K562 (cell line): ENCODE measurements at regions not wholly inside any gene's neighbourhood (a gene's known extent, or its start where the extent isn't known, plus 50 kb on each side); places are given as distances from the start of the nearest gene placed in this dataset.

Experiments
- ATAC-seq: fragments of 200-7000 bp; cut with Tn5 transposase; 3 replicates; pipeline ENCODE4 v1.9.1; 2020; ENCODE audit warnings: moderate library complexity
- BruUV-seq: library from RNA; stranded (reverse); fragments of 400-500 nt; replicated peaks from 2 replicates; lab custom pipeline; 2021; lab: Mats Ljungman, UMichigan
- CTCF ChIA-PET: fragments of 300-600 bp; formaldehyde crosslinking; extraction: SDS; loops from one replicate; lab custom pipeline; 2021; ENCODE audit warnings: low intra/inter-chr PET ratio; lab: Yijun Ruan, JAX
- POLR2A ChIA-PET: fragments of 300-600, 350-650 bp; sonication (Branson Sonifier 250); formaldehyde crosslinking; extraction: SDS; loops from one replicate; lab custom pipeline; 2021; ENCODE audit warnings: antibody characterized with exemption, inconsistent platforms; lab: Yijun Ruan, JAX
- DNase-seq, 4 experiments: peaks; one replicate each; pipeline versions ENCODE4 v3.0.0 to v3.0.0-alpha.2; 2011 to 2018; ENCODE audit warnings: low spot score in 3 of 4, mixed read lengths in 3 of 4; ENCODE audit errors: extremely low read depth in 1 of 4
- FAIRE-seq: peaks from 2 replicates; lab custom pipeline; 2011; peaks lifted over from hg19 to GRCh38; lab: Jason Lieb, UNC
- H2AFZ ChIP-seq: 2 replicates; pipeline ENCODE4 v1.6.0; 2011; ENCODE audit warnings: low read depth, low read length, control low read depth, inconsistent platforms
- H3K27ac ChIP-seq: fragments of 200-600 bp; 3 replicates; pipeline ENCODE4 v1.8.0; 2011; ENCODE audit warnings: low read depth, mild to moderate bottlenecking, control low read depth, inconsistent platforms, low read length, moderate library complexity, mixed read lengths; ENCODE audit errors: extremely low read depth
- H3K27me3 ChIP-seq, 2 experiments: fragments of 300-600 bp in 1 of 2; 2 replicates in 1 of 2; 3 replicates in 1 of 2; pipeline versions ENCODE4 v1.6.0 to v1.8.0; 2011; ENCODE audit warnings: inconsistent platforms in 2 of 2, low read length in 2 of 2, mild to moderate bottlenecking in 1 of 2, mixed read lengths in 1 of 2, moderate library complexity in 1 of 2; ENCODE audit not compliant: control insufficient read depth in 2 of 2, insufficient read depth in 2 of 2
- H3K36me3 ChIP-seq: fragments of 300-600 bp; 3 replicates; pipeline ENCODE4 v1.8.0; 2011; ENCODE audit warnings: mild to moderate bottlenecking, low read length, inconsistent platforms; ENCODE audit not compliant: control insufficient read depth, insufficient read depth
- H3K4me1 ChIP-seq, 2 experiments: fragments of 200-600 bp in 1 of 2; replicated peaks in 1 of 2; 2 replicates in 1 of 2; 3 replicates in 1 of 2; pipeline versions ENCODE4 v1.5.1 to v1.8.0; 2011; ENCODE audit warnings: inconsistent platforms in 2 of 2, low read length in 2 of 2, mild to moderate bottlenecking in 1 of 2, mixed read lengths in 1 of 2, moderate library complexity in 1 of 2; ENCODE audit not compliant: control insufficient read depth in 2 of 2, insufficient read depth in 2 of 2
- H3K4me2 ChIP-seq: 2 replicates; pipeline ENCODE4 v1.6.1; 2011; ENCODE audit warnings: low read length, control low read depth, inconsistent platforms, mixed read lengths; ENCODE audit not compliant: insufficient read depth
- H3K4me3 ChIP-seq: fragments of 200-600 bp; sonication (generic), shearing (Covaris generic); 2 replicates; pipeline ENCODE4 v1.5.1; 2016; ENCODE audit warnings: control low read depth, inconsistent platforms
- H3K79me2 ChIP-seq: fragments of 200-600 bp; 3 replicates; pipeline ENCODE4 v1.8.0; 2011; ENCODE audit warnings: low read length, inconsistent platforms; ENCODE audit not compliant: control insufficient read depth, insufficient read depth
- H3K9ac ChIP-seq, 2 experiments: 2 replicates each; pipeline versions ENCODE4 v1.6.0 to v1.6.1; 2011; ENCODE audit warnings: low read depth in 2 of 2, low read length in 2 of 2, control low read depth in 1 of 2, inconsistent platforms in 1 of 2, mild to moderate bottlenecking in 1 of 2, mixed read lengths in 1 of 2; ENCODE audit not compliant: insufficient read depth in 1 of 2
- H3K9me1 ChIP-seq: one replicate; pipeline ENCODE4 v1.6.0; 2011; ENCODE audit warnings: inconsistent platforms, mild to moderate bottlenecking, low read length, moderate library complexity; ENCODE audit not compliant: control insufficient read depth, insufficient read depth
- H3K9me3 ChIP-seq: replicated peaks from 2 replicates; pipeline ENCODE4 v1.5.1; 2011; ENCODE audit warnings: low read depth, low read length, inconsistent platforms; ENCODE audit not compliant: control insufficient read depth, insufficient read depth
- H4K20me1 ChIP-seq: replicated peaks from 2 replicates; pipeline ENCODE4 v1.6.1; 2011; ENCODE audit warnings: low read length, inconsistent platforms, mixed read lengths; ENCODE audit not compliant: control insufficient read depth, insufficient read depth
- BRD9 ChIP-seq: fragments of 450-650 bp; IDR thresholded peaks from 2 replicates; pipeline ENCODE4 v1.6.1; 2018; ENCODE audit warnings: low read depth; ENCODE audit not compliant: partially characterized antibody
- CEBPB ChIP-seq: fragments of 450-650 bp; IDR thresholded peaks from 2 replicates; pipeline ENCODE4 v1.6.1; 2016; ENCODE audit warnings: missing genetic modification characterization, missing compliant biosample characterization
- CEBPG ChIP-seq, 3 experiments: fragments of 200-800 bp in 1 of 3; sonication (Bioruptor generic) in 1 of 3; sonication (generic) in 1 of 3; formaldehyde crosslinking in 1 of 3; IDR thresholded peaks in 2 of 3; conservative IDR thresholded peaks in 1 of 3; 2 replicates each; pipeline versions ENCODE4 v1.6.1 to v1.8.0; 2016 to 2022; ENCODE audit warnings: missing compliant biosample characterization in 2 of 3, missing genetic modification characterization in 2 of 3, mild to moderate bottlenecking in 1 of 3, missing genetic modification reagents in 1 of 3
- CREB1 ChIP-seq, 2 experiments: sonication (generic) in 1 of 2; formaldehyde crosslinking in 1 of 2; IDR thresholded peaks; 2 replicates each; pipeline versions ENCODE4 v1.6.1 to v1.8.0; 2012 to 2022; ENCODE audit warnings: inconsistent platforms in 1 of 2, mild to moderate bottlenecking in 1 of 2, missing genetic modification reagents in 1 of 2, moderate library complexity in 1 of 2
- CREM ChIP-seq: IDR thresholded peaks from 2 replicates; pipeline ENCODE4 v1.6.1; 2014; ENCODE audit warnings: antibody characterized with exemption, low read depth
- GATA2 ChIP-seq: sonication (generic); formaldehyde crosslinking; IDR thresholded peaks from 2 replicates; pipeline ENCODE4 v1.4.0; 2020; ENCODE audit warnings: mild to moderate bottlenecking, missing genetic modification reagents
- IRF2 ChIP-seq: sonication (generic); formaldehyde crosslinking; IDR thresholded peaks from 2 replicates; pipeline ENCODE4 v1.8.1; 2022; ENCODE audit warnings: mild to moderate bottlenecking, missing genetic modification reagents
- JUNB ChIP-seq: fragments of 450-650 bp; formaldehyde crosslinking; conservative IDR thresholded peaks from 2 replicates; pipeline ENCODE4 v1.4.0; 2020; ENCODE audit warnings: mild to moderate bottlenecking
- MXI1 ChIP-seq: IDR thresholded peaks from 2 replicates; pipeline ENCODE4 v1.6.1; 2011; ENCODE audit warnings: low read depth, mild to moderate bottlenecking, improper control_type of control experiment, low read length
- NEUROD1 ChIP-seq: fragments of 150-350 bp; IDR thresholded peaks from 2 replicates; pipeline ENCODE4 v1.6.1; 2014; ENCODE audit warnings: borderline replicate concordance, low read length, low read depth; ENCODE audit not compliant: partially characterized antibody
- SETDB1 ChIP-seq: IDR thresholded peaks from one replicate; pipeline ENCODE4 v1.6.1; 2012; ENCODE audit warnings: low read length, control low read depth, inconsistent platforms
- SRSF7 ChIP-seq: fragments of 200-400 bp; formaldehyde crosslinking; optimal IDR thresholded peaks from 2 replicates; pipeline ENCODE3; 2017; ENCODE audit warnings: mild to moderate bottlenecking, low read depth, low read length
- TEAD2 ChIP-seq: fragments of 450-650 bp; IDR thresholded peaks from 2 replicates; pipeline ENCODE4 v1.6.1; 2016; ENCODE audit warnings: missing genetic modification characterization, control low read depth, missing compliant biosample characterization
- XRCC4 ChIP-seq: IDR thresholded peaks from one replicate; pipeline ENCODE4 v1.6.1; 2011; ENCODE audit not compliant: insufficient read depth, insufficient read length; ENCODE audit errors: extremely low read depth
- ZNF41 ChIP-seq: fragments of 250-450 bp; sonication (Bioruptor Pico); conservative IDR thresholded peaks from 2 replicates; pipeline ENCODE4 v1.4.0; 2020; ENCODE audit warnings: mild to moderate bottlenecking
- WGBS: fragments of 100-300 bp; shearing (Covaris generic); methylation state at CpG from one replicate; pipeline ENCODE4 v1.1.6; 2016; ENCODE audit warnings: low coverage, mixed read lengths; ENCODE audit not compliant: insufficient coverage; ENCODE audit errors: missing lambda C conversion rate; 5-methylcytosine and 5-hydroxymethylcytosine counted together
- in situ Hi-C: fragments of 300-500 bp; cut with MboI; formaldehyde crosslinking; loops from 4 replicates; pipeline ENCODE4 v1.15.0; 2018; ENCODE audit warnings: inconsistent platforms, mixed read lengths
- intact Hi-C: fragments of 100-400 bp; cut with micrococcal nuclease; formaldehyde crosslinking; loops from 2 replicates; pipeline ENCODE4 v1.14.2; 2022
- TF ChIP-seq, protein P1 (sequence below): fragments of 250-450 bp; sonication (Bioruptor Pico); IDR thresholded peaks from 2 replicates; pipeline ENCODE4 v1.5.0; 2021

DNA sequence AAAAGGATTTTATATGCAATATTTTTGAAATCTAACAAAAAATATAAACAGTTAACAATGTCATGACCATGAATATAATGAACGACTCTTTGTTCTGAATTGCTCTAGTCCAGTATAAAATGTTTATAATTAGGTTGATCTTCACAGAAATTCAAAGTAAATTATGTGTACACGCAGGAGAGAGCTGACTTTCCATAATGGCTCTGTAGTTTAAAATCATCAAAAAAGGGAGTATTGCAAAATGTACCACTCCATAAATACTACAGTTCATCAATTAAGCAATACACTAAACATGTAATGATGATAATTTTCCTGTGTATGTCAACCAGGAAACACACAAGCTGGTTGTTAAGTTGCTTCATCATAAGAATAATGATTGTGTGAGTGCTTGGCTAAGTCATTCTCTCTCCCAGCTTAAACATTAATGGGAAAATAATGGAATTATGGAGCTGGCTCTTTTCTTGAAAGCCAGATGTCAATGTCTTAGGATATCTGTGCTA lies 189.5 kb upstream of the PLEKHG7 start:
- H4K20me1 ChIP-seq: no peaks in the 10 kb centered on the region
- H2AFZ ChIP-seq: no peak overlapping the region
- intact Hi-C loops: no loop called here
- no peak overlapping the region for H3K4me3 ChIP-seq
- in situ Hi-C loops: no loop called here
- 2% methylated on average over 2 of the region's 2 CpGs for WGBS
- H3K27ac ChIP-seq: no peak overlapping the region
- no peak overlapping the region for H3K9ac ChIP-seq
- FAIRE-seq (no peak), ATAC-seq (no peak), DNase-seq (no peak)
- H3K9me3 ChIP-seq: no peaks in the 10 kb centered on the region
- no TSS peak for BruUV-seq
- TF ChIP-seq CEBPB: peak; percentile 8; the same call in 1 of the 2 replicates
- TF ChIP-seq TEAD2 (tag): no peak
- TF ChIP-seq CEBPG (CRISPR knock-in tag; IDR thresholded peaks at IDR 0.05): no peak
- TF ChIP-seq CEBPG (tag; conservative IDR thresholded peaks at IDR 0.05 in 1 of 2, IDR thresholded peaks at IDR 0.05 in 1 of 2): peak in 1 of 2 experiments; percentile 17; a peak in 1 of 4 replicates
- TF ChIP-seq CREM: no peak
- TF ChIP-seq BRD9: no peak
- ChIA-PET POLR2A (no interaction called here), CTCF (no interaction called here)
- H3K4me1 ChIP-seq: no peaks in the 10 kb centered on the region
- no peaks in the 10 kb centered on the region for H3K36me3 ChIP-seq
- H3K79me2 ChIP-seq: no peaks in the 10 kb centered on the region
- H3K9me1 ChIP-seq: no peaks in the 10 kb centered on the region
- H3K27me3 ChIP-seq: no peaks in the 10 kb centered on the region
- no peak overlapping the region for H3K4me2 ChIP-seq

GRCh38 chr12:92511786-92512185 lies 191.0 kb upstream of the PLEKHG7 start:
- Histone ChIP-seq H3K9me1 (no peaks in the 10 kb centered on the region), H3K36me3 (no peaks in the 10 kb centered on the region), H2AFZ (no peak overlapping the region), H3K4me3 (no peak overlapping the region), H3K4me2 (no peak overlapping the region), H3K27me3 (no peaks in the 10 kb centered on the region), H4K20me1 (no peaks in the 10 kb centered on the region), H3K9ac (no peak overlapping the region), H3K9me3 (no peaks in the 10 kb centered on the region), H3K27ac (no peak overlapping the region), H3K79me2 (no peaks in the 10 kb centered on the region), H3K4me1 (no peaks in the 10 kb centered on the region)
- WGBS: 14% methylated on average over 5 of the region's 5 CpGs
- in situ Hi-C loops: no loop called here
- POLR2A ChIA-PET: interaction anchor here (0.6 to 1.2 kb wide), 2 partner anchors 32 to 366 kb away, joined by 3 read pairs; partner anchors contain the start of gene BTG1
- no peak for DNase-seq
- BruUV-seq: no TSS peak
- intact Hi-C loops: no loop called here
- no peak for FAIRE-seq
- CTCF ChIA-PET: no interaction called here
- TF ChIP-seq JUNB (CRISPR knock-in tag): no peak
- TF ChIP-seq, protein P1, sequence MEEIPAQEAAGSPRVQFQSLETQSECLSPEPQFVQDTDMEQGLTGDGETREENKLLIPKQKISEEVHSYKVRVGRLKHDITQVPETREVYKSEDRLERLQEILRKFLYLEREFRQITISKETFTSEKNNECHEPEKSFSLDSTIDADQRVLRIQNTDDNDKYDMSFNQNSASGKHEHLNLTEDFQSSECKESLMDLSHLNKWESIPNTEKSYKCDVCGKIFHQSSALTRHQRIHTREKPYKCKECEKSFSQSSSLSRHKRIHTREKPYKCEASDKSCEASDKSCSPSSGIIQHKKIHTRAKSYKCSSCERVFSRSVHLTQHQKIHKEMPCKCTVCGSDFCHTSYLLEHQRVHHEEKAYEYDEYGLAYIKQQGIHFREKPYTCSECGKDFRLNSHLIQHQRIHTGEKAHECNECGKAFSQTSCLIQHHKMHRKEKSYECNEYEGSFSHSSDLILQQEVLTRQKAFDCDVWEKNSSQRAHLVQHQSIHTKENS: no peak
- no peak for TF ChIP-seq GATA2 (CRISPR knock-in tag)
- no peak for TF ChIP-seq IRF2 (CRISPR knock-in tag)
- TF ChIP-seq ZNF41: no peak
- no peak for TF ChIP-seq CREB1 (IDR thresholded peaks at IDR 0.05)
- no peak for TF ChIP-seq CREB1 (CRISPR knock-in tag; IDR thresholded peaks at IDR 0.05)
- TF ChIP-seq NEUROD1: no peak
- no peak for TF ChIP-seq SETDB1
- TF ChIP-seq MXI1: no peak
- no peak for TF ChIP-seq SRSF7
- no peak for TF ChIP-seq XRCC4
- no peak for ATAC-seq
